Superior temporal gyrus (tissue), 1 donor: ENCODE measurements at regions not wholly inside any gene's neighbourhood (a gene's known extent, or its start where the extent isn't known, plus 50 kb on each side); places are given as distances from the start of the nearest gene placed in this dataset.

ENCODE experiments used
- DNase-seq: peaks from one replicate; pipeline ENCODE4 v3.0.0-alpha.2; 2016; ENCODE audit errors: extremely low spot score

GRCh38 chr1:233516732-233517131 is 97.2 kb upstream of the KCNK1 start:
- DNase-seq, result no peak

- DNase-seq, result peak; percentile 74
Observed at GRCh38 chr1:233518344-233518743, 95.6 kb upstream of the KCNK1 start.

- DNase-seq, result no peak
Observed at GRCh38 chr1:233520261-233521191, 93.4 kb upstream of the KCNK1 start.

- DNase-seq, result peak; percentile 38
Observed at GRCh38 chr1:233523047-233523446, 90.9 kb upstream of the KCNK1 start.

GRCh38 chr1:233527818-233528217 is 86.1 kb upstream of the KCNK1 start:
- no peak for DNase-seq

GRCh38 chr1:233530665-233531386 is 83.1 kb upstream of the KCNK1 start:
- DNase-seq, result no peak

- no peak for DNase-seq
Observed at GRCh38 chr1:233540816-233541215, 73.1 kb upstream of the KCNK1 start.

- peak; percentile 68 for DNase-seq
Observed at GRCh38 chr1:233543338-233544255, 70.3 kb upstream of the KCNK1 start.

GRCh38 chr1:233544304-233544703 is 69.6 kb upstream of the KCNK1 start:
- no peak for DNase-seq

- no peak for DNase-seq
Observed at GRCh38 chr1:233547726-233548125, 66.2 kb upstream of the KCNK1 start.

GRCh38 chr1:233549404-233549803 is 64.5 kb upstream of the KCNK1 start:
- DNase-seq, result no peak

- DNase-seq, result no peak
Observed at GRCh38 chr1:233549917-233550316, 64.0 kb upstream of the KCNK1 start.

GRCh38 chr1:233554037-233554436 is 59.9 kb upstream of the KCNK1 start:
- no peak for DNase-seq

- DNase-seq, result no peak
Observed at GRCh38 chr1:233561708-233562426, 52.0 kb upstream of the KCNK1 start.
